Stimulated activated naive CD8-positive, alpha-beta T cell treated with anti-CD3 and anti-CD28 coated beads, Interleukin-15, amount 100 ng/mL, for 72 hours (primary cell): ENCODE measurements at regions not wholly inside any gene's neighbourhood (a gene's known extent, or its start where the extent isn't known, plus 50 kb on each side); places are given as distances from the start of the nearest gene placed in this dataset.
"Not testable (repeated sequence)": the region's sequence is repeated elsewhere in the genome, so short reads cannot be mapped to it uniquely, and the experiment has no call there.

Experiments used
- ATAC-seq: fragments of 150-1000 bp; cut with Tn5 transposase; 2 replicates; pipeline ENCODE4 v1.10.0; 2021; ENCODE audit warnings: mild to moderate bottlenecking, moderate library complexity
- DNase-seq, 2 donors: peaks; one replicate each; pipeline ENCODE4 v3.0.0; 2021 to 2022
- H3K27ac Mint-ChIP-seq, 2 donors: one replicate each; pipeline ENCODE4 v1.8.0; 2022; ENCODE audit warnings: mild to moderate bottlenecking in 2 of 2, mixed read lengths in 2 of 2, moderate library complexity in 2 of 2
- H3K27me3 Mint-ChIP-seq: one replicate; pipeline ENCODE4 v1.8.0; 2022; ENCODE audit warnings: mixed read lengths
- H3K4me1 Mint-ChIP-seq: one replicate; pipeline ENCODE4 v1.8.0; 2022; ENCODE audit warnings: mild to moderate bottlenecking, mixed read lengths
- H3K4me3 Mint-ChIP-seq, 2 donors: one replicate each; pipeline ENCODE4 v1.8.0; 2022; ENCODE audit warnings: mild to moderate bottlenecking in 2 of 2, mixed read lengths in 2 of 2, moderate library complexity in 1 of 2
- H3K9me3 Mint-ChIP-seq, 2 donors: one replicate each; pipeline ENCODE4 v1.8.0; 2022; ENCODE audit warnings: mixed read lengths in 2 of 2

DNA sequence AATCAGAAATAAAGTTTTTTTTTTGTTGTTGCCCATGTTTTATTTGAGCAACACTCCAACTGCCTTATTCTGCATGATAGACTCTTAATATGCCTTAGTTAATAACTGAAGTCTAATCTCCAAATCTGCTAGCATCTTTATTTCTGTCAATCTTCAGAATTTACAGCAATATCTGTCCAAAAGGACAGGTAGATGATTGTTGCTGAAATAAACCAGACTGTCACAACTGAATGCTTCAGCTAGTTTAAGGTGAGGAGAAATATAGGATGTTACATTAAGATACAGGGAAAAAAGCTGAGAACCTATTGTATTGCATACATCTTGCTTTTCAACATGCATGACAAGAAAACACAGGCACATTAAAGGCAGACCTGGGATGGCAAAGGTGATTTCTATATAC, 204.3 kb downstream of the SLITRK1 start:
- no peak for DNase-seq
- no peaks in the 10 kb centered on the region for H3K27me3 Mint-ChIP-seq
- H3K4me3 Mint-ChIP-seq, result no peak overlapping the region
- H3K9me3 Mint-ChIP-seq, result peaks cover 0 to 8% of the 10 kb centered on the region in 2 donors
- no peaks in the 10 kb centered on the region for H3K4me1 Mint-ChIP-seq
- ATAC-seq, result no peak
- no peak overlapping the region for H3K27ac Mint-ChIP-seq

DNA sequence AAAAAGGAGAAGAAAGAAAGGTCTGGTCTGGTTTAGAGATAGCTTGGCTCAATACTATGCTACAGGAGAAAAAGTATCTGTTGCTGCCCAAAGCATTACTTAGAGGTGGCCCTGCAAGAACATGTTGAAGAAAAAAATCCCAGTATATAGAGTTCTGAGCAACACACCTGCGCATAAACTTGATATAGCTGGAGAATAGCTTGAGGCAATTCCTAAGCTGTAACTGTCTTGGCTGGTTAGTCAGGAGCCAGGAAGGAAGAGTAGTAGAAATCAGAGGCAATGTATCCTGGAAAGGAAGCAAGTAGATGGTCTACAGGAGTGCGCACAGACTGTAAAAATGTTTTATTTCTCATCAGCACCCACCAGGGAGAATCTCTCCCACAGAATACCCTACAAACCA, 209.7 kb downstream of the SLITRK1 start:
- H3K4me3 Mint-ChIP-seq, result no peak overlapping the region
- peaks cover 5 to 46% of the 10 kb centered on the region in 2 donors for H3K9me3 Mint-ChIP-seq
- H3K27me3 Mint-ChIP-seq, result no peaks in the 10 kb centered on the region
- ATAC-seq (no peak), DNase-seq (no peak)
- no peaks in the 10 kb centered on the region for H3K4me1 Mint-ChIP-seq
- no peak overlapping the region for H3K27ac Mint-ChIP-seq

DNA sequence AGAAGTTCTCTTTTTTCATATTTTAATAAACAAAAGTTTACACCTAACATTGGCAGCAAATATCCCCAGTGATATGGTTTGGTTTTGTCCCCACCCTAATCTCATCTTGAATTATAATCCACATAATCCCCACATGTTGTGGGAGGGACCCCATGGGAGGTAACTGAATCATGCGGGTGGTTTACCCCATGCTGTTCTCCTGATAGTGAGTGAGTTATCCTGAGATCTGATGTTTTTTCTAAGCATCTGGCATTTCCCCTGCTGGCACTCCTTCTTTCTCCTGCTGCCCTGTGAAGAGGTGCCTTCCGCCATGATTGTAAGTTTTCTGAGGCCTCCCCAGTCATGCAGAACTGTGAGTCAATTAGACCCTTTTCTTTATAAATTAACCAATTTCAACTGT, 214.7 kb downstream of the SLITRK1 start:
- Mint-ChIP-seq H3K27me3 (no peaks in the 10 kb centered on the region), H3K4me3 (no peak overlapping the region), H3K9me3 (peaks cover 5 to 36% of the 10 kb centered on the region in 2 donors), H3K4me1 (no peaks in the 10 kb centered on the region), H3K27ac (no peak overlapping the region)
- DNase-seq (no peak), ATAC-seq (no peak)

DNA sequence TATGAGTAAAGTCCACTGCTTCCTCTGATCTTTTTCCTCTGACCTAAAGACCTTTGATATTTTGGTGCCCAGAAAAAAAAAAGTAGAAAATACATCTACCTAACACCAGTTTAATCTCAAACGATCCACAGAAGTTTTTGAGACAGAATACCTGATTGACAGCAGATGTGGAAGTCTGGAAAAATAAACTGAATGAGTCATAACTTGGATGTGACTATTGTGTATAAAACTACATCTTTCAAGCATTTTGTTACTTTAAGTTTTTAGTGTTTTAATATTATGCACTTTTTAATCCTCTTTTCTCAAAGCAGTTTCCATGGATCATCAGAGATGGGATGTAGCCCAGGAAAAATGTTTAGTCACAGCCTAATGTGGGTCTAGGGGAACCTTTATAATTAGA, 216.1 kb downstream of the SLITRK1 start:
- no peaks in the 10 kb centered on the region for H3K27me3 Mint-ChIP-seq
- DNase-seq (no peak), ATAC-seq (no peak)
- H3K4me3 Mint-ChIP-seq, result no peak overlapping the region
- no peaks in the 10 kb centered on the region for H3K4me1 Mint-ChIP-seq
- H3K27ac Mint-ChIP-seq, result no peak overlapping the region
- peaks cover 5 to 30% of the 10 kb centered on the region in 2 donors for H3K9me3 Mint-ChIP-seq

GRCh38 chr13:83657281-83657680, 225.0 kb downstream of the SLITRK1 start:
- peaks cover 0 to 4% of the 10 kb centered on the region in 2 donors for H3K9me3 Mint-ChIP-seq
- no peak for ATAC-seq
- no peak overlapping the region for H3K4me3 Mint-ChIP-seq
- H3K27ac Mint-ChIP-seq, result no peak overlapping the region
- no peaks in the 10 kb centered on the region for H3K4me1 Mint-ChIP-seq
- no peaks in the 10 kb centered on the region for H3K27me3 Mint-ChIP-seq
- no peak for DNase-seq

- H3K4me3 Mint-ChIP-seq, H3K4me1 Mint-ChIP-seq, H3K27me3 Mint-ChIP-seq, DNase-seq, ATAC-seq, H3K27ac Mint-ChIP-seq: not testable (repeated sequence)
- peaks cover 0 to 28% of the 10 kb centered on the region in 2 donors for H3K9me3 Mint-ChIP-seq
Measured at GRCh38 chr13:83642617-83643016, 239.7 kb downstream of the SLITRK1 start.

GRCh38 chr13:83634601-83635000, 247.7 kb downstream of the SLITRK1 start:
- no peak overlapping the region for H3K27ac Mint-ChIP-seq
- no peak for ATAC-seq

GRCh38 chr13:83633746-83634145, 248.5 kb downstream of the SLITRK1 start:
- Mint-ChIP-seq H3K27ac (no peak overlapping the region), H3K9me3 (no peaks in the 10 kb centered on the region), H3K27me3 (no peaks in the 10 kb centered on the region), H3K4me3 (no peak overlapping the region), H3K4me1 (no peaks in the 10 kb centered on the region)
- ATAC-seq (no peak), DNase-seq (no peak)

More at GRCh38 chr13:83634601-83635000, 247.7 kb downstream of the SLITRK1 start:
- no peaks in the 10 kb centered on the region for H3K9me3 Mint-ChIP-seq
- no peak for DNase-seq
- no peaks in the 10 kb centered on the region for H3K27me3 Mint-ChIP-seq
- H3K4me1 Mint-ChIP-seq, result no peaks in the 10 kb centered on the region
- no peak overlapping the region for H3K4me3 Mint-ChIP-seq

- Mint-ChIP-seq H3K4me3 (no peak overlapping the region), H3K27me3 (no peaks in the 10 kb centered on the region), H3K4me1 (no peaks in the 10 kb centered on the region), H3K27ac (no peak overlapping the region), H3K9me3 (no peaks in the 10 kb centered on the region)
- ATAC-seq, result no peak
- DNase-seq, result no peak
Measured at GRCh38 chr13:83622422-83622784, 259.9 kb downstream of the SLITRK1 start.

DNA sequence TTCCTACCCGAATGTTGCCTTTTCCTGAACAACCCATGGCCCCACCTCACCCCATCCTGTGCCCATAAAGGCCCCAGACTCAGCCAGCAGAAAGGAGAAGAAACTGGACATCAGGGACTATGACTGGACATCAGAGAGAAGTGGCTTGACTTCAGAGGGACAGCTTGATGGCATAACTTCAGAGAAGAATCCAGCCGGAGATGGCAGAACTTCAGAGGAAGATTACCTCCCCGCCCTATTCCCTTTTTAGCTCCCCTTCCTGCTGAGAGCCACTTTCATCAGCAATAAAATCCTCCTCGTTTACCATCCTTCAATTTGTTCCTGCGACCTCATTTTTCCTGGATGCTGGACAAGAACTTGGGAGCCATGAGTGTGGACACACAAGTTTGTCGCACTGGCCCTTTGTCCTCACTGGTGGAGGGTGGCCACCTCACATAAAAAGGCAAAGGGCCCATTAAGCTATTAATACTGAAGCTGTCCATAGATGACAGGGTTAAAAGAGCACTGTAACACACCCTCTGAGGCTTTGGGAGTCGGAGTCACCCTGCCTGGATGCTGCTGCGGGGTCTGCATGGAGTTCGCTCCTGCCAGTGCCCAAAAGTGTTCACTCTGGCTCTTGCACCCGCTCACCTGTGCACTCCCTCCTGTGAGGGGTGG, 260.4 kb downstream of the SLITRK1 start:
- ATAC-seq (no peak), DNase-seq (no peak)
- H3K4me1 Mint-ChIP-seq, result no peaks in the 10 kb centered on the region
- no peak overlapping the region for H3K4me3 Mint-ChIP-seq
- no peaks in the 10 kb centered on the region for H3K9me3 Mint-ChIP-seq
- no peaks in the 10 kb centered on the region for H3K27me3 Mint-ChIP-seq
- no peak overlapping the region for H3K27ac Mint-ChIP-seq

DNA sequence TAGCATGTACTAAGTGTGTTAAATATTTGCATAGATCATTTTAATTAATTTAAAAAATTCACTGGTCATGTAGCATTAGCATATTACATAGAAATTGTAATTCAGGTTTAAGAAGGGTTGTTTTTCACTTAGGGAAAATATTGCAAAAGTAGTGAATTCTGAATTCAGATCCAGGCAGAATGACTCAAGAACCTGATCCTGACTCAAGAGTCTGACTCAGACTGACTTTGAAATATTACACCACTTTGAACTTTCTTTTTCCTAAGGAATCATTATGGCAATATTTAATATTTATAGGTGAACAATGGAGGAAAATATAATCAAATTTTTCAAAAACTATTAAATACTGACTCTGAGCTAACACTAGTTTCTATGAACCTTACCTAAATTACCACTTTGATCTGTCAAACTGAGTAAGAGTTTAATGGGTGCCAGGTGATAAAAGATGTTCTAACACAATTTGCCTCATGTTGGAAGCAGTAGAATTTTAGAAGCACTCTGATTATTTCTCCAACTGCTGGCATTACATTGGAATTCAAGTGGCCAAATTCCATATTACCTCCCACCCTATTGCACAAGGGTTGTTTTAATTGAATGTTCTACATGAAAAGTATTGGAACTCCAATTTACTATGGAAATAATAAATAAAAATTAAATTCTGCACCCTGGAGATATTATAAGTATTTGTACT, 261.6 kb downstream of the SLITRK1 start:
- Mint-ChIP-seq H3K4me3 (no peak overlapping the region), H3K27ac (no peak overlapping the region), H3K4me1 (no peaks in the 10 kb centered on the region), H3K9me3 (no peaks in the 10 kb centered on the region), H3K27me3 (no peaks in the 10 kb centered on the region)
- DNase-seq (no peak), ATAC-seq (no peak)

DNA sequence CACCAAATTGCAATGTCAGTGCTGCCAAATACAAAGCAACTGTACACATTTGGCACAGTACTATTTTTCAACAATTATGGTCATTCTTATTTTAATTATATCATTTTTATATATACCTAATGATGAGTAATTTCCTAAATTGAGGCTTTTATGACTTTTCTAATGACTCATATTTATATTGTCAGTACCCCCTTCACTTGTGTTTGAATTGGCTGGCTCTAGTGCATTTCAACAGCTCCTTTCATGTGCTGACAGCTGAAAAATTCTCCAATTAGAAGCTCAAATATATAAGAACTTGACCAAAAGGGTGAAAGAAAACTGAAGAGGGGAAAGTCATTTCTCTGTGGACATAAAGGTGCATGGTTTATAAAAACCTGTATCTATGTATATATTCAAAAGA, 263.3 kb downstream of the SLITRK1 start:
- H3K9me3 Mint-ChIP-seq, result peaks cover 0 to 10% of the 10 kb centered on the region in 2 donors
- ATAC-seq (no peak), DNase-seq (no peak)
- H3K27me3 Mint-ChIP-seq, result no peaks in the 10 kb centered on the region
- no peaks in the 10 kb centered on the region for H3K4me1 Mint-ChIP-seq
- H3K27ac Mint-ChIP-seq, result no peak overlapping the region
- H3K4me3 Mint-ChIP-seq, result no peak overlapping the region

DNA sequence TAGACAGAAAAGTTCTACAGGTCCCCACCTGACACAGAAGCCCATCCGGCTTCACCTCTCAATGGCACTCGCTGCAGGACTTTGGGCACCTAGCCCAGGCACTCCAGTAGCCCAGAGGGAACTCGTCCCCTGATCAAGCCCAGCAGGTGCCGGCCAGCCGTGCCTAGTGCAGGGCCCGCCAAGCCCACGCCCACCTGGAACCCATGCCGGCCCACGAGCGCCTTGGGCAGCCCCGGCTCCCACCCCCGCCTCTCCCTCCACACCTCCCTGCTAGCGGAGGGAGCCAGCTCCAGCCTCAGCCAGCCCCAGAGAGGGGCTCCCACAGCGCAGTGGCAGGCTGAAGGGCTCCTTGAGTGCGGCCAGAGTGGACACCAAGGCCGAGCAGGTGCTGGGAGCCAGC, 268.8 kb downstream of the SLITRK1 start:
- no peak overlapping the region for H3K4me3 Mint-ChIP-seq
- ATAC-seq, result no peak
- peaks cover 8 to 29% of the 10 kb centered on the region in 2 donors for H3K9me3 Mint-ChIP-seq
- DNase-seq, result no peak
- no peaks in the 10 kb centered on the region for H3K27me3 Mint-ChIP-seq
- H3K4me1 Mint-ChIP-seq, result no peaks in the 10 kb centered on the region
- no peak overlapping the region for H3K27ac Mint-ChIP-seq

DNA sequence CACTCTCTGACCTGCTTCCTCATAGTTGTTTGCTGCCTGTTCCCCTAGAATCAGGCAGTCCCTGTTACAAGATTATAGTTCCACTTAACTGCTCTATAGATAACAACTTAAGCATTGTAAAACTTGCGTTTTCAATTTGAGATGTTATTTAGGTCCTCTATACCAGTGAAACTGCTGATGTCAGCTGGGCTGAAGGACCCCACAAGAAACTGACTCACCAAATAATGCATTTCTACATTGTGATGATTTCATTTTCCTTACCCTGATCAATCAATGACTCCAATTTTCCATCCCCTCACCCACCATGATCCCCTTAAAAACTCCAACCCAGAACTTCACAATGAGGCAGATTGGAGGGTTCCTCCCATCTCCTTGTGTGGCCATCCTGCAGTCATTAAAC, 280.7 kb downstream of the SLITRK1 start:
- Mint-ChIP-seq H3K4me3 (no peak overlapping the region), H3K9me3 (no peaks in the 10 kb centered on the region), H3K27me3 (no peaks in the 10 kb centered on the region), H3K4me1 (no peaks in the 10 kb centered on the region), H3K27ac (no peak overlapping the region)
- no peak for DNase-seq
- ATAC-seq, result no peak

DNA sequence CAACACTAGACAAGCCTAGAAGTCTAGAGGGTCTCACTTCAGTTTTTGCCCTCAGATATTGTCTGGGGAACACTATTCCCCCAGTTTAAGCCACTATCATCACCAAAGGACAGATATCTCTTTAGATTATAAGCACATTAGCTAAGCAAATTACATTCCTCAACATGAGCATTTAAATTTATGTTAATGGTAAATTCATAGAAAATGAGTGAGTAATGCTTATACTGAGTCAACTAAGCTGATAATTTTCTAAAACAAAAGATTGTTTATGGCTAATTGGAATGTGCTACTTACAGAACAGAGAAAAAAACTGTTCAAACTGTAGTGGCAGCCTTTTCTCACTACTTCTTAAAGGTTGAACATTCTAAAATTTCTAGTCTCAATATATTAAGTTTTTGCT, 290.2 kb downstream of the SLITRK1 start:
- no peaks in the 10 kb centered on the region for H3K9me3 Mint-ChIP-seq
- H3K27me3 Mint-ChIP-seq, result no peaks in the 10 kb centered on the region
- no peak overlapping the region for H3K27ac Mint-ChIP-seq
- ATAC-seq (no peak), DNase-seq (no peak)
- H3K4me3 Mint-ChIP-seq, result no peak overlapping the region
- H3K4me1 Mint-ChIP-seq, result no peaks in the 10 kb centered on the region

DNA sequence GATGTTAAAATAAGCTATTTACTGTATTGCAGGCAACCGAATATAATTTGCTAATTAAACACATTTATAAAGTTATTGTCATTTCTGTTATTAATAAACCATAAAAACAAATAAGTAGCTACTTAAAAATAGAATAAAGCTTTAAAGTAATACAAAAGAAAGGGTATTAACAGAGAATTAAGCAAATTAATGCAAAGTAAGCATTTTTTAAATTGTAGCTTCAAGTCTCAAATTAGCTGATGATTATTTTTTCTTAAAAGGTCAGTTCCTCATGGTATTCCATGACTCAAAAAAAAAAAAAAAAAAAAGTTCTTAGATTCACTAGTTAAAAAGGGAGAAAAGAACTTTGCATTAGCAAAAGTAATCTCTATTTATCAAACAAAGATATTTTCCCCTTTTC, 292.5 kb downstream of the SLITRK1 start:
- DNase-seq, result no peak
- Mint-ChIP-seq H3K4me1 (no peaks in the 10 kb centered on the region), H3K9me3 (no peaks in the 10 kb centered on the region), H3K27me3 (no peaks in the 10 kb centered on the region), H3K4me3 (no peak overlapping the region), H3K27ac (no peak overlapping the region)
- ATAC-seq, result no peak

GRCh38 chr13:83577183-83577582, 305.1 kb downstream of the SLITRK1 start:
- Mint-ChIP-seq H3K27ac (no peak overlapping the region), H3K27me3 (no peaks in the 10 kb centered on the region), H3K9me3 (peaks cover 0 to 9% of the 10 kb centered on the region in 2 donors), H3K4me3 (no peak overlapping the region), H3K4me1 (no peaks in the 10 kb centered on the region)
- DNase-seq, result no peak
- no peak for ATAC-seq
